PC-3 (cell line): ENCODE measurements at regions not wholly inside any gene's neighbourhood (a gene's known extent, or its start where the extent isn't known, plus 50 kb on each side); places are given as distances from the start of the nearest gene placed in this dataset.

Experiments
- ATAC-seq: fragments of 200-7000 bp; cut with Tn5 transposase; 2 replicates; pipeline ENCODE4 v1.9.1; 2020; ENCODE audit warnings: mild to moderate bottlenecking, moderate library complexity
- BruUV-seq: library from RNA; stranded (reverse); fragments of 400-500 nt; replicated peaks from 2 replicates; lab custom pipeline; 2021; lab: Mats Ljungman, UMichigan
- CTCF ChIA-PET: fragments of 300-600 bp; sonication (Branson Sonifier 250); formaldehyde crosslinking; loops from one replicate; lab custom pipeline; 2022; ENCODE audit warnings: antibody characterized with exemption; lab: Charles Lee
- POLR2A ChIA-PET: fragments of 300-600 bp; sonication (Branson Sonifier 250); formaldehyde crosslinking; loops from one replicate; lab custom pipeline; 2022; ENCODE audit warnings: antibody characterized with exemption; ENCODE audit not compliant: unreplicated experiment; lab: Charles Lee
- DNase-seq: peaks from one replicate; pipeline ENCODE4 v3.0.0-alpha.2; 2015
- H2AFZ ChIP-seq: fragments of 300-600 bp; sonication (generic); 2 replicates; pipeline ENCODE4 v1.6.0; 2016; ENCODE audit warnings: antibody characterized with exemption, low read length
- H3F3A ChIP-seq: fragments of 300-600 bp; sonication (generic); one replicate; pipeline ENCODE4 v1.6.0; 2017; ENCODE audit warnings: antibody characterized with exemption, low read length, control low read depth, mild to moderate bottlenecking; ENCODE audit not compliant: unreplicated experiment
- H3K27ac ChIP-seq: fragments of 300-600 bp; sonication (generic); 2 replicates; pipeline ENCODE4 v1.5.1; 2016; ENCODE audit warnings: mild to moderate bottlenecking, low read length
- H3K27me3 ChIP-seq: fragments of 300-600 bp; sonication (generic); 2 replicates; pipeline ENCODE4 v1.6.1; 2016; ENCODE audit warnings: low read length, mixed read lengths
- H3K36me3 ChIP-seq: fragments of 300-600 bp; sonication (generic); 2 replicates; pipeline ENCODE4 v1.6.1; 2016; ENCODE audit warnings: low read depth, mixed run types, low read length, mixed read lengths
- H3K4me1 ChIP-seq: fragments of 300-600 bp; sonication (generic); 2 replicates; pipeline ENCODE4 v1.5.1; 2016; ENCODE audit warnings: low read length; ENCODE audit not compliant: insufficient read depth
- H3K4me2 ChIP-seq: fragments of 300-600 bp; sonication (generic); 2 replicates; pipeline ENCODE4 v1.6.0; 2016; ENCODE audit warnings: low read length
- H3K4me3 ChIP-seq: fragments of 300-600 bp; sonication (generic); 2 replicates; pipeline ENCODE4 v1.5.1; 2016; ENCODE audit warnings: mild to moderate bottlenecking, low read length, mixed read lengths
- H3K79me2 ChIP-seq: fragments of 300-600 bp; sonication (generic); 2 replicates; pipeline ENCODE4 v1.6.1; 2017; ENCODE audit warnings: low read length, mixed read lengths
- H3K9ac ChIP-seq: fragments of 300-600 bp; sonication (generic); 2 replicates; pipeline ENCODE4 v1.6.0; 2016; ENCODE audit warnings: mild to moderate bottlenecking, low read length
- H3K9me2 ChIP-seq: fragments of 300-600 bp; sonication (generic); replicated peaks from 2 replicates; pipeline ENCODE4 v1.6.1; 2016; ENCODE audit warnings: mixed run types, low read length, mixed read lengths
- H3K9me3 ChIP-seq: fragments of 300-600 bp; sonication (generic); 2 replicates; pipeline ENCODE4 v1.6.1; 2016; ENCODE audit warnings: low read length, mixed read lengths
- H4K20me1 ChIP-seq: fragments of 300-600 bp; sonication (generic); 2 replicates; pipeline ENCODE4 v1.6.1; 2016; ENCODE audit warnings: low read length, mixed read lengths
- CTCF ChIP-seq: fragments of 300-600 bp; sonication (generic); conservative IDR thresholded peaks from 2 replicates; pipeline ENCODE4 v1.5.1; 2017; ENCODE audit warnings: antibody characterized with exemption, low read depth, mild to moderate bottlenecking, low read length
- EZH2 ChIP-seq: fragments of 300-600 bp; sonication (generic); IDR thresholded peaks from one replicate; pipeline ENCODE4 v1.6.1; 2017; ENCODE audit warnings: antibody characterized with exemption, mild to moderate bottlenecking, low read length; ENCODE audit not compliant: unreplicated experiment
- EZH2phosphoT487 ChIP-seq: fragments of 300-600 bp; sonication (generic); IDR thresholded peaks from 2 replicates; pipeline ENCODE4 v1.6.1; 2018; ENCODE audit warnings: mild to moderate bottlenecking, antibody characterized with exemption, low read length, borderline replicate concordance
- intact Hi-C: fragments of 100-400 bp; cut with micrococcal nuclease; formaldehyde crosslinking; loops from 2 replicates; pipeline ENCODE4 v1.9.0; 2023

DNA sequence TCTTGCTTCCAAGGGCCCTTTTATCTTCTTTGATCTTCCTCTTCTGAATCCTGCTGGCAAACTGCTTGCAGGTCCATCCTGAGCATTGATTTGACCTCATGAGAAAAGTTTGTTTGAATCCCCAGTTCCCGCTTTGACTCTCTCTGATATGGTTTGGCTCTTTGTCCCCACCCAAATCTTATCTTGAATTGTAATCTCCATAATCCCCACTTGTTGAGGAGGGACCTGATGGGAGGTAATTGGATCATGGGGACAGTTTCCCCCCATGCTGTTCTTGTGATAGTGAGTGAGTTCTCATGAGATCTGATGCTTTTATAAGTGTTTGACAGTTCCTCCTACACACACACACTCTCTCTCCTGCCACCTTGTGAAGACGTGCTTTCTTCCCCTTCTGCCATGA, 126.6 kb upstream of the ARHGAP20 start:
- Histone ChIP-seq H3K9me3 (no peaks in the 10 kb centered on the region), H3K4me1 (no peaks in the 10 kb centered on the region), H3F3A (no peaks in the 10 kb centered on the region), H3K9ac (no peak overlapping the region), H3K27ac (no peak overlapping the region), H3K9me2 (no peaks in the 10 kb centered on the region), H4K20me1 (no peaks in the 10 kb centered on the region), H3K4me3 (no peak overlapping the region), H2AFZ (no peak overlapping the region), H3K27me3 (peaks cover 3% of the 10 kb centered on the region; the same call in 1 of the 2 replicates), H3K4me2 (no peak overlapping the region), H3K79me2 (no peaks in the 10 kb centered on the region), H3K36me3 (no peaks in the 10 kb centered on the region)
- ATAC-seq (no peak), DNase-seq (no peak)
- POLR2A ChIA-PET: no interaction called here
- intact Hi-C loops: no loop called here
- TF ChIP-seq EZH2: no peak
- no peak for TF ChIP-seq CTCF
- no peak for TF ChIP-seq EZH2phosphoT487
- CTCF ChIA-PET: no interaction called here
- no TSS peak for BruUV-seq

- no peaks in the 10 kb centered on the region for H3K9me3 ChIP-seq
- no peaks in the 10 kb centered on the region for H3K36me3 ChIP-seq
- H3K4me2 ChIP-seq: no peak overlapping the region
- no peak for DNase-seq
- H4K20me1 ChIP-seq: no peaks in the 10 kb centered on the region
- intact Hi-C loops: no loop called here
- POLR2A ChIA-PET: no interaction called here
- H2AFZ ChIP-seq: no peak overlapping the region
- no TSS peak for BruUV-seq
- H3K27ac ChIP-seq: no peak overlapping the region
- no peak overlapping the region for H3K9ac ChIP-seq
- H3F3A ChIP-seq: no peaks in the 10 kb centered on the region
- TF ChIP-seq CTCF: no peak
- TF ChIP-seq EZH2phosphoT487: no peak
- no peak for TF ChIP-seq EZH2
- no peak overlapping the region for H3K4me3 ChIP-seq
- no peak for ATAC-seq
- CTCF ChIA-PET: no interaction called here
- no peaks in the 10 kb centered on the region for H3K79me2 ChIP-seq
- peaks cover 6% of the 10 kb centered on the region; the same call in 1 of the 2 replicates for H3K27me3 ChIP-seq
- H3K4me1 ChIP-seq: no peaks in the 10 kb centered on the region
- no peaks in the 10 kb centered on the region for H3K9me2 ChIP-seq
Measured at GRCh38 chr11:110837603-110838002, 125.4 kb upstream of the ARHGAP20 start.

DNA sequence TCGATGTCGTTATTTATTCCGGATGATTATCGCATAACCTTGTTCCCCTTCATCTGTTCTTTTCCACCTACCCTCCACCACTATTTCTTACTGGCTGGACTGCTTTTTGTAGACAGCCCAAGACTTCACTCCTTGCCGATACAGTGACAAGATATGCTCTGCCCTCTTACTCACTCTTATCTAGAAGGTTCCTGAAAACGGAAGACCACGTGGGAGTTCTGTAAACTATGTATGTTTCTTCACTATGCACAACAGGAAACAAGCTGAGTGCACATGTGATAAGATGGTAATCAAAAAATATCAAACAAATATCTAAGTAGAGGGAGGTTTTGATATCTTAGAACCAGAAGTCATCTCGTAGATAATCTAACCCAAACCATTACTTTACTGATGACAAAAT, 122.9 kb upstream of the ARHGAP20 start:
- H3K4me1 ChIP-seq: no peaks in the 10 kb centered on the region
- no peaks in the 10 kb centered on the region for H3K9me2 ChIP-seq
- ChIA-PET POLR2A (no interaction called here), CTCF (no interaction called here)
- H3K9ac ChIP-seq: no peak overlapping the region
- no peaks in the 10 kb centered on the region for H3K36me3 ChIP-seq
- H3K27me3 ChIP-seq: peaks cover 16% of the 10 kb centered on the region; the same call in 1 of the 2 replicates
- no peak overlapping the region for H2AFZ ChIP-seq
- no TSS peak for BruUV-seq
- no peak overlapping the region for H3K4me2 ChIP-seq
- no peaks in the 10 kb centered on the region for H3K9me3 ChIP-seq
- ATAC-seq (no peak), DNase-seq (no peak)
- intact Hi-C loops: no loop called here
- H3K27ac ChIP-seq: no peak overlapping the region
- H4K20me1 ChIP-seq: no peaks in the 10 kb centered on the region
- no peaks in the 10 kb centered on the region for H3K79me2 ChIP-seq
- no peak overlapping the region for H3K4me3 ChIP-seq
- no peaks in the 10 kb centered on the region for H3F3A ChIP-seq
- no peak for TF ChIP-seq CTCF
- TF ChIP-seq EZH2phosphoT487: no peak
- TF ChIP-seq EZH2: no peak
